OCI-LY7 (cell line): ENCODE measurements at regions not wholly inside any gene's neighbourhood (a gene's known extent, or its start where the extent isn't known, plus 50 kb on each side); places are given as distances from the start of the nearest gene placed in this dataset.
A peak's percentile ranks its signal among the peaks of the same experiment; 100 is the strongest.

Experiments
- BruUV-seq: library from RNA; stranded (reverse); fragments of 400-500 nt; replicated peaks from 2 replicates; lab custom pipeline; 2021; lab: Mats Ljungman, UMichigan
- CTCF ChIA-PET: fragments of 300-600 bp; sonication (Branson Sonifier 250); formaldehyde crosslinking; loops from one replicate; lab custom pipeline; 2022; ENCODE audit warnings: antibody characterized with exemption; ENCODE audit not compliant: unreplicated experiment; lab: Charles Lee
- POLR2A ChIA-PET: fragments of 300-600 bp; sonication (Branson Sonifier 250); formaldehyde crosslinking; loops from one replicate; lab custom pipeline; 2022; ENCODE audit warnings: antibody characterized with exemption; lab: Charles Lee
- DNase-seq: peaks from one replicate; pipeline ENCODE4 v3.0.0-alpha.2; 2015; ENCODE audit warnings: low spot score
- H2AFZ ChIP-seq: fragments of 200-600 bp; sonication (generic), shearing (Covaris generic); 2 replicates; pipeline ENCODE4 v1.6.1; 2014; ENCODE audit warnings: mild to moderate bottlenecking, antibody characterized with exemption, low read length, moderate library complexity
- H3K27ac ChIP-seq: fragments of 200-600 bp; sonication (generic); 2 replicates; pipeline ENCODE4 v1.5.1; 2014; ENCODE audit warnings: mixed run types, low read depth, mild to moderate bottlenecking, moderate library complexity, low read length, inconsistent platforms; ENCODE audit not compliant: poor library complexity, severe bottlenecking
- H3K36me3 ChIP-seq: fragments of 200-600 bp; sonication (generic); 2 replicates; pipeline ENCODE4 v1.6.1; 2014; ENCODE audit warnings: mild to moderate bottlenecking, antibody characterized with exemption, low read length, moderate library complexity, mixed read lengths; ENCODE audit not compliant: insufficient read depth
- H3K4me1 ChIP-seq: fragments of 200-600 bp; sonication (generic); 2 replicates; pipeline ENCODE4 v1.5.1; 2014; ENCODE audit warnings: mild to moderate bottlenecking, low read length; ENCODE audit not compliant: insufficient read depth, poor library complexity, severe bottlenecking
- H3K4me2 ChIP-seq: fragments of 200-600 bp; sonication (generic); 2 replicates; pipeline ENCODE4 v1.6.1; 2014; ENCODE audit warnings: mild to moderate bottlenecking, low read length
- H3K4me3 ChIP-seq: fragments of 200-600 bp; sonication (generic); 2 replicates; pipeline ENCODE4 v1.5.1; 2014; ENCODE audit warnings: mild to moderate bottlenecking, low read depth, low read length; ENCODE audit not compliant: poor library complexity, severe bottlenecking
- H3K79me2 ChIP-seq: fragments of 200-600 bp; sonication (generic); 2 replicates; pipeline ENCODE4 v1.6.1; 2016; ENCODE audit warnings: low read depth, mild to moderate bottlenecking, low read length, moderate library complexity, mixed read lengths; ENCODE audit not compliant: insufficient read depth
- H3K9me2 ChIP-seq: fragments of 200-600 bp; sonication (generic); 2 replicates; pipeline ENCODE4 v1.6.1; 2016; ENCODE audit warnings: mild to moderate bottlenecking, low read length, mixed read lengths; ENCODE audit not compliant: insufficient read depth
- H3K9me3 ChIP-seq: fragments of 200-600 bp; sonication (generic); 2 replicates; pipeline ENCODE4 v1.6.1; 2014; ENCODE audit warnings: mild to moderate bottlenecking, mixed run types, low read length, mixed read lengths
- H4K20me1 ChIP-seq: fragments of 200-600 bp; sonication (generic); 2 replicates; pipeline ENCODE4 v1.6.1; 2014; ENCODE audit warnings: mild to moderate bottlenecking, antibody characterized with exemption, low read length, moderate library complexity, mixed read lengths; ENCODE audit not compliant: insufficient read depth
- EZH2phosphoT487 ChIP-seq: fragments of 200-600 bp; sonication (generic); IDR thresholded peaks from 2 replicates; pipeline ENCODE4 v1.6.1; 2018; ENCODE audit warnings: low read depth, borderline replicate concordance, mild to moderate bottlenecking, mixed run types, antibody characterized with exemption, low read length, moderate library complexity, mixed read lengths
- intact Hi-C: fragments of 100-400 bp; cut with micrococcal nuclease; formaldehyde crosslinking; loops from one replicate; pipeline ENCODE4 v1.10.0; 2022; ENCODE audit not compliant: unreplicated experiment
- TF ChIP-seq, protein P1 (sequence below): fragments of 200-600 bp; sonication (generic); conservative IDR thresholded peaks from 2 replicates; pipeline ENCODE4 v1.5.1; 2014; ENCODE audit warnings: mild to moderate bottlenecking, antibody characterized with exemption, low read length, moderate library complexity, mixed read lengths

DNA sequence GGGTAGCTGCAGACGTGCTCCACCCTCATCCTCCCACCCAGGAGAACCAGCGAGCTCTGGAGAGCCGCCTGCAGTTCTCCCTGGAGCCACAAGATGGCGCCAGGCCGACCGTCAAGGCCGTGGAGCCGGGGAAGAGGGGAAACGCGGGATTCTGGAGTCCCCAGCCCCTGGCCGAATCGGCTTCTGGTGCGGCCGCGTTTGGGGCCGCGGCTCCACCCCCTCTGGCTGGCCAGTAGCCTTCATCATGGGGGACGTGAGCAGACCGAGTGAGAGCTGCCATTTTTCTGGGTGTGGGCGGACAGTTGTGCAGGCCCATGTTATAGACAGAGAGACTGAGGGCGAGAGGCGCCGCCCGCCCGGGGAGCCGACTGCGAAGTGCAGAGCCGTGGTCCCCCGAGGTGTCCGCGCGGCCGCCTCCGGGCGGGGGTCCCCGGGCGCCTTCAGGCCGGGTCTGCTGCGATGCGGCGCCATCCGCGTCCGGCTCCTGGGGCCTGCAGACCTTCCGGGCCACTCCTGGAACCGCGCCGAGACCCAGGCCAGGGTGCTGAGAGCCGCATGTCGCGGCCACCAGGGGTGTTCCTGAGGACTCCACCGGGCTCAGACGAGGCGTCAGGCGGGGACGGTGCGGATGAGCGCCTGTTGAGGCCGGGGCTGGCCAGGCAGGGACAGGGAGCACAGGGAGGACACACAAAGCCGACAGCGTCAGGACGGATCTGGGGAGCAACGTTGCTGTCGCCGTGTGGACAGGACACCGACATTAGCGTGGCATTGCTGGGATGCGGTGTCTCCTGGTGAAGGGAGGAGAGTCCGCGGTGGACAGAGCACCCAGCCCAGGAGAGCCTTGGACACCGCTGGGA lies 418.2 kb upstream of the HS6ST1 start:
- Histone ChIP-seq H3K4me2 (peak overlapping the region; percentile 55; the same call in 1 of the 2 replicates), H3K36me3 (no peaks in the 10 kb centered on the region), H3K9me3 (no peaks in the 10 kb centered on the region), H3K4me3 (no peak overlapping the region), H3K27ac (no peak overlapping the region), H3K79me2 (no peaks in the 10 kb centered on the region), H3K9me2 (no peaks in the 10 kb centered on the region), H3K4me1 (peaks cover 24% of the 10 kb centered on the region), H2AFZ (peak overlapping the region; percentile 57; the same call in 1 of the 2 replicates), H4K20me1 (no peaks in the 10 kb centered on the region)
- ChIA-PET POLR2A (no interaction called here), CTCF (no interaction called here)
- intact Hi-C loops = loop anchor here (1.0 kb wide), 1 partner anchor 17 kb away; no protein-coding TSS in a partner anchor
- peak; percentile 75 for DNase-seq
- BruUV-seq = no TSS peak
- TF ChIP-seq, protein P1, sequence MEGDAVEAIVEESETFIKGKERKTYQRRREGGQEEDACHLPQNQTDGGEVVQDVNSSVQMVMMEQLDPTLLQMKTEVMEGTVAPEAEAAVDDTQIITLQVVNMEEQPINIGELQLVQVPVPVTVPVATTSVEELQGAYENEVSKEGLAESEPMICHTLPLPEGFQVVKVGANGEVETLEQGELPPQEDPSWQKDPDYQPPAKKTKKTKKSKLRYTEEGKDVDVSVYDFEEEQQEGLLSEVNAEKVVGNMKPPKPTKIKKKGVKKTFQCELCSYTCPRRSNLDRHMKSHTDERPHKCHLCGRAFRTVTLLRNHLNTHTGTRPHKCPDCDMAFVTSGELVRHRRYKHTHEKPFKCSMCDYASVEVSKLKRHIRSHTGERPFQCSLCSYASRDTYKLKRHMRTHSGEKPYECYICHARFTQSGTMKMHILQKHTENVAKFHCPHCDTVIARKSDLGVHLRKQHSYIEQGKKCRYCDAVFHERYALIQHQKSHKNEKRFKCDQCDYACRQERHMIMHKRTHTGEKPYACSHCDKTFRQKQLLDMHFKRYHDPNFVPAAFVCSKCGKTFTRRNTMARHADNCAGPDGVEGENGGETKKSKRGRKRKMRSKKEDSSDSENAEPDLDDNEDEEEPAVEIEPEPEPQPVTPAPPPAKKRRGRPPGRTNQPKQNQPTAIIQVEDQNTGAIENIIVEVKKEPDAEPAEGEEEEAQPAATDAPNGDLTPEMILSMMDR = peak; percentile 98
- no peak for TF ChIP-seq EZH2phosphoT487

DNA sequence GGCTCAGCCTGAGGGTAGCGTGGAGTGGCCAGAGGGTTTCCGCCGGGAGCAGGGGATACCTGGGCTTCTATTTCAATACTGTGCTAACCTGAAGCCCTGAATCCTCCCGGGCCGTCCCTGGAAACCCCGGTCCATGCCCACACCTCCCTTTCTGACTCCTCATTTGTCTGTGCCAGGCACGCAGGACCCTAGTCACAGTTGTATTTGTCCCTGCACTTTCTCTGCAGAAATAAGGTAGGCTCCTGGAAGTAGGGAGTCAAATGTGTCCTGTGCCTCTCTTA lies 418.8 kb upstream of the HS6ST1 start:
- Histone ChIP-seq H3K4me3 (no peak overlapping the region), H3K4me1 (peaks cover 24% of the 10 kb centered on the region), H3K79me2 (no peaks in the 10 kb centered on the region), H3K9me3 (no peaks in the 10 kb centered on the region), H3K36me3 (no peaks in the 10 kb centered on the region), H3K9me2 (no peaks in the 10 kb centered on the region), H3K4me2 (no peak overlapping the region), H4K20me1 (no peaks in the 10 kb centered on the region), H3K27ac (no peak overlapping the region), H2AFZ (no peak overlapping the region)
- BruUV-seq = no TSS peak
- ChIA-PET POLR2A (no interaction called here), CTCF (no interaction called here)
- TF ChIP-seq, protein P1 = no peak
- TF ChIP-seq EZH2phosphoT487 = no peak
- DNase-seq = no peak
- intact Hi-C loops = no loop called here

DNA sequence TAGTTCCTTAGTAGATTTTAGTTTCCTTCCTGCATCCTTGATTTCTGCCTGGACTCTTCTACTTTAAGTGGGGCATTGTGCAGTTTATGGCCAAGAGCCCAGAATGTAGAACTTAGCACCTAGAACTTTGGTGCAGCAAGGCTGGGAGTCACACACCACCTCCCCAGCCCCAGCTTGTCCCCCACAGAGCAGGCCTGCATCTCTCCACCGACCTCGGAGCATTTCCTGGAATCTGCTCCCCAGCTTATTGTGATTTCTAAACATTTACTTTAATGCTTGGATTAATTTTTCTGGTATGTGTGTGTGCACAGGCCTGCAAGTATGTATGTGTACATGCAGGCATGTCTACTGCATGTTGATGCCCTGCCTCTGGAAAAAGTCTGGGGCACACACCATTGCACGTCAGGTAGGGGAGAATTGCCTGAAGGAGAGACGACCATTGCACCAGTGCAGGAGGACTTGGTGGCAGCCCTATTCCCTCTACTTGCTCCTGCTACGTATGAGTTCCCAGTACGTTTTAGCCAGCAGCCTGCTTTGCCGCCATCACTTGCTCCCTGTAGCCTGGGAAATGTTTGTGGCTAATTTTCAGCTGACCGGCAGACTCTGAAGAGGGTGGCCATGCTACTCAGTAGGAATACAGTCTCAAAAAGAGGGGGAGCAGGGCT lies 419.9 kb upstream of the HS6ST1 start:
- BruUV-seq = no TSS peak
- H4K20me1 ChIP-seq = no peaks in the 10 kb centered on the region
- ChIA-PET POLR2A (no interaction called here), CTCF (interaction anchor here (0.6 kb wide), 1 partner anchor 11 kb away, joined by 3 read pairs; no protein-coding TSS in a partner anchor)
- intact Hi-C loops = no loop called here
- H3K4me1 ChIP-seq = peaks cover 24% of the 10 kb centered on the region
- no peak for TF ChIP-seq EZH2phosphoT487
- TF ChIP-seq, protein P1 = no peak
- H3K4me3 ChIP-seq = no peak overlapping the region
- H3K79me2 ChIP-seq = no peaks in the 10 kb centered on the region
- H3K9me3 ChIP-seq = no peaks in the 10 kb centered on the region
- no peaks in the 10 kb centered on the region for H3K36me3 ChIP-seq
- H3K4me2 ChIP-seq = no peak overlapping the region
- no peaks in the 10 kb centered on the region for H3K9me2 ChIP-seq
- H3K27ac ChIP-seq = no peak overlapping the region
- no peak for DNase-seq
- no peak overlapping the region for H2AFZ ChIP-seq
